ENCODE measurements at regions not wholly inside any gene's neighbourhood (a gene's known extent, or its start where the extent isn't known, plus 50 kb on each side); places are given as distances from the start of the nearest gene placed in this dataset.
"Not testable (repeated sequence)": the region's sequence is repeated elsewhere in the genome, so short reads cannot be mapped to it uniquely, and the experiment has no call there.

- no peak for DNase-seq
Measured at GRCh38 chr5:25448646-25449045, 803.9 kb upstream of the CDH10 start.

GRCh38 chr5:25448190-25448621, 803.4 kb upstream of the CDH10 start:
- DNase-seq = no peak

GRCh38 chr5:25446061-25446420, 801.3 kb upstream of the CDH10 start:
- DNase-seq = not testable (repeated sequence)

- DNase-seq = not testable (repeated sequence)
Measured at GRCh38 chr5:25445381-25446060, 800.7 kb upstream of the CDH10 start.

GRCh38 chr5:25444697-25445096, 799.9 kb upstream of the CDH10 start:
- DNase-seq = no peak

- DNase-seq = no peak
Measured at GRCh38 chr5:25441810-25442209, 797.0 kb upstream of the CDH10 start.

GRCh38 chr5:25439025-25439424, 794.2 kb upstream of the CDH10 start:
- no peak for DNase-seq

GRCh38 chr5:25438375-25438774, 793.6 kb upstream of the CDH10 start:
- DNase-seq = not testable (repeated sequence)

GRCh38 chr5:25436452-25436851, 791.7 kb upstream of the CDH10 start:
- DNase-seq = no peak

GRCh38 chr5:25435882-25436281, 791.1 kb upstream of the CDH10 start:
- DNase-seq = no peak

- no peak for DNase-seq
Measured at GRCh38 chr5:25427240-25427639, 782.5 kb upstream of the CDH10 start.

- no peak for DNase-seq
Measured at GRCh38 chr5:25423271-25423670, 778.5 kb upstream of the CDH10 start.

GRCh38 chr5:25419684-25420083, 774.9 kb upstream of the CDH10 start:
- DNase-seq = no peak

- DNase-seq = no peak
Measured at GRCh38 chr5:25418978-25419377, 774.2 kb upstream of the CDH10 start.

- no peak for DNase-seq
Measured at GRCh38 chr5:25418319-25418859, 773.6 kb upstream of the CDH10 start.

- no peak for DNase-seq
Measured at GRCh38 chr5:25416960-25417359, 772.2 kb upstream of the CDH10 start.

GRCh38 chr5:25415970-25416369, 771.2 kb upstream of the CDH10 start:
- DNase-seq = no peak

- no peak for DNase-seq
Measured at GRCh38 chr5:25414742-25415141, 770.0 kb upstream of the CDH10 start.

GRCh38 chr5:25412116-25412661, 767.4 kb upstream of the CDH10 start:
- DNase-seq = no peak

- not testable (repeated sequence) for DNase-seq
Measured at GRCh38 chr5:25407365-25407764, 762.6 kb upstream of the CDH10 start.

- DNase-seq = no peak
Measured at GRCh38 chr5:25405850-25406249, 761.1 kb upstream of the CDH10 start.

GRCh38 chr5:25399878-25400480, 755.2 kb upstream of the CDH10 start:
- no peak for DNase-seq

GRCh38 chr5:25393957-25394356, 749.2 kb upstream of the CDH10 start:
- no peak for DNase-seq

- DNase-seq = no peak
Measured at GRCh38 chr5:25393256-25393655, 748.5 kb upstream of the CDH10 start.

Measured in suppressor macrophage treated with lipopolysaccharide for 4 hours (primary cell).